Neuronal stem cell (in vitro differentiated cells): ENCODE measurements at regions not wholly inside any gene's neighbourhood (a gene's known extent, or its start where the extent isn't known, plus 50 kb on each side); places are given as distances from the start of the nearest gene placed in this dataset.

Source experiments
- DNase-seq: peaks from one replicate; pipeline ENCODE4 v3.0.0-alpha.2; 2013; ENCODE audit warnings: low spot score
- H2AFZ ChIP-seq: one replicate; pipeline ENCODE4 v1.6.1; 2013; ENCODE audit warnings: mild to moderate bottlenecking, low read length, inconsistent platforms
- H2AK5ac ChIP-seq: 2 replicates; pipeline ENCODE4 v1.6.1; 2013; ENCODE audit warnings: low read depth, mild to moderate bottlenecking, inconsistent platforms, low read length, moderate library complexity, mixed read lengths
- H2BK120ac ChIP-seq: 2 replicates; pipeline ENCODE4 v1.6.1; 2013; ENCODE audit warnings: low read depth, mild to moderate bottlenecking, inconsistent platforms, low read length, moderate library complexity, mixed read lengths
- H2BK12ac ChIP-seq: one replicate; pipeline ENCODE4 v1.6.1; 2013; ENCODE audit warnings: low read length, inconsistent platforms
- H2BK15ac ChIP-seq: 2 replicates; pipeline ENCODE4 v1.6.1; 2013; ENCODE audit warnings: mild to moderate bottlenecking, low read length, inconsistent platforms, mixed read lengths
- H2BK5ac ChIP-seq: one replicate; pipeline ENCODE4 v1.6.1; 2013; ENCODE audit warnings: inconsistent platforms, mild to moderate bottlenecking, low read length, moderate library complexity
- H3K14ac ChIP-seq: one replicate; pipeline ENCODE4 v1.6.1; 2013; ENCODE audit warnings: low read length, inconsistent platforms
- H3K18ac ChIP-seq: 2 replicates; pipeline ENCODE4 v1.6.1; 2013; ENCODE audit warnings: low read length, inconsistent platforms
- H3K23ac ChIP-seq: 2 replicates; pipeline ENCODE4 v1.6.1; 2013; ENCODE audit warnings: low read depth, mild to moderate bottlenecking, mixed read lengths, low read length, inconsistent platforms; ENCODE audit not compliant: poor library complexity
- H3K27ac ChIP-seq: replicated peaks from 3 replicates; pipeline ENCODE4 v1.5.1; 2013; ENCODE audit warnings: low read length, inconsistent platforms
- H3K27me3 ChIP-seq, 3 experiments: 2 replicates each; pipeline ENCODE4 v1.6.1; 2013; ENCODE audit warnings: low read length in 3 of 3, mild to moderate bottlenecking in 2 of 3, inconsistent platforms in 1 of 3, low read depth in 1 of 3, mixed read lengths in 1 of 3, moderate library complexity in 1 of 3; ENCODE audit not compliant: control insufficient read depth in 3 of 3, insufficient read depth in 3 of 3
- H3K36me3 ChIP-seq, 2 donors: replicated peaks in 1 of 2; 2 replicates each; pipeline ENCODE4 v1.6.1; 2013; ENCODE audit warnings: low read length in 2 of 2; ENCODE audit not compliant: control insufficient read depth in 2 of 2, insufficient read depth in 2 of 2
- H3K4ac ChIP-seq: 2 replicates; pipeline ENCODE4 v1.6.1; 2013; ENCODE audit warnings: inconsistent platforms, mild to moderate bottlenecking, low read length, moderate library complexity
- H3K4me1 ChIP-seq, 2 donors: 1 replicate in 1 of 2; 2 replicates in 1 of 2; pipeline ENCODE4 v1.6.1; 2013; ENCODE audit warnings: low read length in 2 of 2, low read depth in 1 of 2; ENCODE audit not compliant: control insufficient read depth in 2 of 2, insufficient read depth in 1 of 2
- H3K4me2 ChIP-seq: one replicate; pipeline ENCODE4 v1.6.1; 2013; ENCODE audit warnings: mild to moderate bottlenecking, low read length, inconsistent platforms; ENCODE audit not compliant: insufficient read depth, poor library complexity, severe bottlenecking
- H3K4me3 ChIP-seq, 2 donors: 2 replicates each; pipeline ENCODE4 v1.5.1; 2013; ENCODE audit warnings: low read length in 2 of 2, mild to moderate bottlenecking in 2 of 2, inconsistent platforms in 1 of 2, moderate library complexity in 1 of 2
- H3K79me1 ChIP-seq: one replicate; pipeline ENCODE4 v1.6.1; 2013; ENCODE audit warnings: low read depth, mild to moderate bottlenecking, inconsistent platforms, low read length, moderate library complexity
- H3K9ac ChIP-seq: one replicate; pipeline ENCODE4 v1.6.1; 2013; ENCODE audit warnings: mild to moderate bottlenecking, low read depth, low read length, inconsistent platforms; ENCODE audit not compliant: poor library complexity
- H3K9me3 ChIP-seq, 2 donors: replicated peaks in 1 of 2; 2 replicates each; pipeline versions ENCODE3 to v1.6.1; 2013; ENCODE audit warnings: low read length in 2 of 2, mild to moderate bottlenecking in 2 of 2, inconsistent platforms in 1 of 2, low read depth in 1 of 2, mixed read lengths in 1 of 2, moderate library complexity in 1 of 2; ENCODE audit not compliant: control insufficient read depth in 2 of 2, insufficient read depth in 1 of 2
- H4K8ac ChIP-seq: one replicate; pipeline ENCODE4 v1.6.1; 2013; ENCODE audit warnings: low read depth, mild to moderate bottlenecking, inconsistent platforms, low read length, moderate library complexity
- H4K91ac ChIP-seq: one replicate; pipeline ENCODE4 v1.6.1; 2013; ENCODE audit warnings: low read length, low read depth, mild to moderate bottlenecking, inconsistent platforms; ENCODE audit not compliant: poor library complexity
- WGBS, 2 donors: extraction: QIAGEN DNeasy Blood & Tissue Kit; methylation state at CpG; one replicate each; pipeline ENCODE4 v1.1.7; 2013; ENCODE audit warnings: missing lambda C conversion rate in 2 of 2, mixed read lengths in 1 of 2; ENCODE audit not compliant: insufficient read length in 2 of 2, insufficient replicate concordance in 1 of 2; ENCODE audit errors: extremely low coverage in 2 of 2; 5-methylcytosine and 5-hydroxymethylcytosine counted together

DNA sequence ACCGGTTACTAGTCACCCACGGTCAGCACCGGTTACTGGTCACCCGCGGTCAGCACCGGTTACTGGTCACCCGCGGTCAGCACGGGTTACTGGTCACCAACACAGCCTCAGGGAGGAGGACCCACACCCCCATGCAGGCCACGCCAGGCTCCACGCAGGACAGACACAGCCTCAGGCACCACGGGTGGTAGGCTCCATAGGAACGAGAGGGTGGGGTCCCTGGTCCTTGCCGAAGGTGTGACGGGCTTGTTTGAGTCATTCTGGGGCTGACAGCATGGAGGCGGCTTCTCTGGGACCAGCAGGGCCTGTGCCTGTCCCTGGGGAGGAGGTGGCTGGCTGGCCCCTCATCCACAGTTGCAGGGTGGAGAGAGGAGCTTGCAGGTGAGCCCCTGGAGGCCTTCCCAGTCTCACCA is 122.8 kb upstream of the SOX1 start:
- Histone ChIP-seq H2BK5ac (peak overlapping the region; percentile 31), H4K8ac (no peak overlapping the region), H3K9ac (no peak overlapping the region), H3K18ac (peak overlapping the region; percentile 78), H3K23ac (peak overlapping the region; percentile 35), H3K9me3 (peaks cover 0 to 1% of the 10 kb centered on the region in 2 donors), H3K36me3 (no peaks in the 10 kb centered on the region), H4K91ac (no peak overlapping the region), H3K4me2 (no peak overlapping the region), H2AFZ (no peak overlapping the region), H2AK5ac (peak overlapping the region; percentile 78), H3K27me3 (peaks cover 0 to 27% (median 0%) of the 10 kb centered on the region in 3 experiments), H3K4me3 (no peak overlapping the region), H3K4ac (peak overlapping the region; percentile 54), H2BK12ac (peak overlapping the region; percentile 88), H3K14ac (no peak overlapping the region), H2BK15ac (peak overlapping the region; percentile 91), H3K27ac (no peak overlapping the region), H2BK120ac (no peak overlapping the region), H3K4me1 (peaks cover 0 to 1% of the 10 kb centered on the region in 2 donors), H3K79me1 (no peaks in the 10 kb centered on the region)
- no peak for DNase-seq
- no CpG with 5 or more reads among the region's 16 CpGs for WGBS, 2 donors

DNA sequence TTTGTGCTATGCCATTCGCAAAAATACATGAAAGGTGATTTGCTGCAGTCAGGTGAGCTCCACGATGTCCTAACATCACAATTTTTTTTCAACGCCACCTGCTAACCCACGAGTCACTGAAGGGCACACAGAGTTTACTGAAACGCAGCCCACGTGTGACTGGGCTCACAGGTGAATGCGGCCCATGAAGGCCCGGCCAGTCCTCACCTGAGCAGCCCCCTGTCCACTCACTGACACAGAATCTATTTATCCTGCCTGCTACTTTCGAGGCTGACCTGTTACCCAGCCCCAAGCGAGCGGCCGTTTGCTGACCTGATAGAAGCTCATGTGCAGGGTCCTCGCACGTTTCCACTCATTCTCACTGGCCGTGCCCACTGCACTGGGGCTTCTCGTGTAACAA is 121.9 kb upstream of the SOX1 start:
- no peak overlapping the region for H3K27ac ChIP-seq
- DNase-seq: no peak
- no peaks in the 10 kb centered on the region for H3K79me1 ChIP-seq
- no CpG with 5 or more reads among the region's 16 CpGs for WGBS, 2 donors
- no peak overlapping the region for H4K8ac ChIP-seq
- no peak overlapping the region for H3K4me3 ChIP-seq
- H3K4ac ChIP-seq: no peak overlapping the region
- no peak overlapping the region for H2BK12ac ChIP-seq
- no peak overlapping the region for H4K91ac ChIP-seq
- peaks cover 0 to 4% of the 10 kb centered on the region in 2 donors for H3K9me3 ChIP-seq
- no peak overlapping the region for H2BK15ac ChIP-seq
- H2BK5ac ChIP-seq: no peak overlapping the region
- H3K23ac ChIP-seq: no peak overlapping the region
- no peak overlapping the region for H3K4me2 ChIP-seq
- H2AK5ac ChIP-seq: no peak overlapping the region
- no peaks in the 10 kb centered on the region for H3K36me3 ChIP-seq
- H3K14ac ChIP-seq: no peak overlapping the region
- no peak overlapping the region for H3K18ac ChIP-seq
- H3K27me3 ChIP-seq: peaks cover 0 to 28% (median 0%) of the 10 kb centered on the region in 3 experiments
- no peak overlapping the region for H3K9ac ChIP-seq
- H3K4me1 ChIP-seq: peaks cover 0 to 1% of the 10 kb centered on the region in 2 donors
- H2BK120ac ChIP-seq: no peak overlapping the region
- no peak overlapping the region for H2AFZ ChIP-seq

DNA sequence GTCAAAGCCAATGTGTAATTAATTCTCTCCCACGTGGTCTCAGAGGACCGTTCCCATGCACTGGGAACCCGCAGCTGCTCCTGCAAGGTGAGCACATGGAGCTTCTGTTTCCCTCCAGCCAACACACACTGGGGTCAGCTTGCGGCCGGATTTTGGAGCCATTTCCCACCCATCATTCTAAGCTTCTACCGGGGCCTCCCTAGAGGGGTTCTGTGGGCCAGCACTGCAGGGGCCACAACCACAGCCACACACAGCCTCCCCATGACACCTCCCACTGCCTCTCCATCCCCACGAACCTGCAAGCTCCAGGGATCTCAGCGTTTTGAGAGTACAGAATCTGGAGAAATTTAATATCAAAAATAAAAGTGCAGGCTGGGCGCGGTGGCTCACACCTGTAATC is 120.7 kb upstream of the SOX1 start:
- Histone ChIP-seq H3K4me3 (no peak overlapping the region), H3K4me1 (peaks cover 0 to 1% of the 10 kb centered on the region in 2 donors), H3K36me3 (no peaks in the 10 kb centered on the region), H4K91ac (no peak overlapping the region), H2BK12ac (no peak overlapping the region), H3K27me3 (peaks cover 0 to 28% (median 0%) of the 10 kb centered on the region in 3 experiments), H3K27ac (no peak overlapping the region), H3K9ac (no peak overlapping the region), H2AFZ (no peak overlapping the region), H2BK120ac (no peak overlapping the region), H3K18ac (no peak overlapping the region), H3K4me2 (no peak overlapping the region), H2BK15ac (no peak overlapping the region), H3K4ac (no peak overlapping the region), H2BK5ac (no peak overlapping the region), H3K79me1 (no peaks in the 10 kb centered on the region), H3K14ac (no peak overlapping the region), H4K8ac (no peak overlapping the region), H3K9me3 (peaks cover 3 to 10% of the 10 kb centered on the region in 2 donors), H2AK5ac (no peak overlapping the region), H3K23ac (no peak overlapping the region)
- WGBS, 2 donors: no CpG with 5 or more reads among the region's 10 CpGs
- no peak for DNase-seq

DNA sequence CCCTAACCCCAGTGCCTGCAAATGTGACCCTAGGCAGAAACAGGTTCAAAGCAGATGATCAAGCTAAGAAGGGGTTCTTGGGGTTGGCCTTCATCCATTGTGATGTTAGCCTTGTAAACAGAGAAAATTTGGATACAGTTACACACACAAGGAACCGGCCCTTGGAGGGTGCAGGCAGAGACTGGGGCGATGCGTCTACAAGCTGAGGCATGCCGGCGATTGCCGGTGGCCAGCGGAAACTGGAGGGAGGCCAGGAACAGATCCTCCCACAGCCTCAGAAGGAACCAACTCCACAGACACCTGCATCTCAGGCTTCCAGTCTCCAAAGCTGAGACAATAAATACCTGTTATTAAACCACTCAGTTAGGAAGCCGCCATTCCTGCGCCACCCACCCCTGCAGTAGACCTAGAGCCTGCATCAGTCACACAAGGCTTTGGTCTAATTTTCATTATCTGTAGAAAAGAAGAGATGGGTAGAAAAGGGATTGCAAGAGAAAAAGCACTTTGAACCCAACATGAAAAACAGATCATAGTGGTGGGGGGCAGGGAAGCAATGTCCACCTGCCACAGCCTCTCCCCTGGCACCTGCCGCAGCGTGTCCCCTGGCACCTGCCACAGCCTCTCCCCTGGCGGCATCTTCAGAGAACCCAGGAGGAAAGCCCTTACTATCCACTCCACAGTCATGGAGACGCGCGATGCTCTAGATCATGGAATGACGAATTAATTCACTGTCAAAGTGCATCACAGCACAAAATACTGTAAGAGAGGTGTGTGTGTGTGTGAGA is 119.7 kb upstream of the SOX1 start:
- peaks cover 3 to 12% of the 10 kb centered on the region in 2 donors for H3K9me3 ChIP-seq
- no peak overlapping the region for H4K91ac ChIP-seq
- no peak overlapping the region for H2BK12ac ChIP-seq
- no peak overlapping the region for H3K4ac ChIP-seq
- peaks cover 0 to 28% (median 0%) of the 10 kb centered on the region in 3 experiments for H3K27me3 ChIP-seq
- H4K8ac ChIP-seq: no peak overlapping the region
- no CpG with 5 or more reads among the region's 16 CpGs for WGBS, 2 donors
- no peak overlapping the region for H3K14ac ChIP-seq
- no peak overlapping the region for H3K18ac ChIP-seq
- H2BK5ac ChIP-seq: no peak overlapping the region
- H3K4me3 ChIP-seq: no peak overlapping the region
- no peaks in the 10 kb centered on the region for H3K4me1 ChIP-seq
- H2BK15ac ChIP-seq: no peak overlapping the region
- H2AFZ ChIP-seq: no peak overlapping the region
- no peak overlapping the region for H2BK120ac ChIP-seq
- no peak overlapping the region for H3K9ac ChIP-seq
- no peak overlapping the region for H2AK5ac ChIP-seq
- no peaks in the 10 kb centered on the region for H3K79me1 ChIP-seq
- no peaks in the 10 kb centered on the region for H3K36me3 ChIP-seq
- DNase-seq: no peak
- H3K27ac ChIP-seq: no peak overlapping the region
- no peak overlapping the region for H3K4me2 ChIP-seq
- H3K23ac ChIP-seq: no peak overlapping the region
